Sigmoid colon (tissue), 3 donors: ENCODE measurements at regions not wholly inside any gene's neighbourhood (a gene's known extent, or its start where the extent isn't known, plus 50 kb on each side); places are given as distances from the start of the nearest gene placed in this dataset.

Source experiments
- small RNA-seq, 3 donors: library from RNA; depleted of rRNA; stranded (forward); fragments of <200 nt; gene quantifications; one replicate each; pipeline ENCODE3, GENCODE V24; 2016

Small RNA genes in the stretch of these regions (small RNA-seq; reads per million reads assigned to genes)
- gene RN7SL216P (0 reads per million in 3 donors), gene RNA5SP125 (0 reads per million in 3 donors), gene RNA5SP126 (0 reads per million in 3 donors)
